ENCODE measurements at regions not wholly inside any gene's neighbourhood (a gene's known extent, or its start where the extent isn't known, plus 50 kb on each side); places are given as distances from the start of the nearest gene placed in this dataset.

DNA sequence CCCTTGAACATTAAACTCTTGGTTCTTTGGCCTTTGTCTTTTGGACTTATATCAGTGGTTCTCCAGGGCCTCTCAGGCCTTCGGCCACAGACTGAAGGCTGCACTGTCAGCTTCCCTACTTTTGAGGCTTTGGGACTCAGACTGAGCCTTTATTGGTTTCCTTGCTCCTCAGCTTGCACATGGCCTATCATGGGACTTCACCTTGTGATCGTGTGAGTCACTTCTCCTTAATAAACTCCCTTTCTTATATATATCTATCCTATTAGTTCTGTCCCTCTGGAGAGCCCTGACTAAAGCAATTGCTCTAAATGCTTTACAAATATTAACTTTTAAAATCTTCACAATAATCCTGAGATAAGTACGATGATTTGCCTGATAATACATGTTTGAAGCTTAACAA lies 353.6 kb upstream of the TRIB2 start:
- H3K4me1 ChIP-seq, result no peaks in the 10 kb centered on the region
- H3K9me3 ChIP-seq (replicated peaks), result peaks cover 14% of the 10 kb centered on the region
- no peak for DNase-seq
- no peak overlapping the region for H3K27ac ChIP-seq (replicated peaks)
- H3K36me3 ChIP-seq, result no peaks in the 10 kb centered on the region
- TF ChIP-seq, protein P1, sequence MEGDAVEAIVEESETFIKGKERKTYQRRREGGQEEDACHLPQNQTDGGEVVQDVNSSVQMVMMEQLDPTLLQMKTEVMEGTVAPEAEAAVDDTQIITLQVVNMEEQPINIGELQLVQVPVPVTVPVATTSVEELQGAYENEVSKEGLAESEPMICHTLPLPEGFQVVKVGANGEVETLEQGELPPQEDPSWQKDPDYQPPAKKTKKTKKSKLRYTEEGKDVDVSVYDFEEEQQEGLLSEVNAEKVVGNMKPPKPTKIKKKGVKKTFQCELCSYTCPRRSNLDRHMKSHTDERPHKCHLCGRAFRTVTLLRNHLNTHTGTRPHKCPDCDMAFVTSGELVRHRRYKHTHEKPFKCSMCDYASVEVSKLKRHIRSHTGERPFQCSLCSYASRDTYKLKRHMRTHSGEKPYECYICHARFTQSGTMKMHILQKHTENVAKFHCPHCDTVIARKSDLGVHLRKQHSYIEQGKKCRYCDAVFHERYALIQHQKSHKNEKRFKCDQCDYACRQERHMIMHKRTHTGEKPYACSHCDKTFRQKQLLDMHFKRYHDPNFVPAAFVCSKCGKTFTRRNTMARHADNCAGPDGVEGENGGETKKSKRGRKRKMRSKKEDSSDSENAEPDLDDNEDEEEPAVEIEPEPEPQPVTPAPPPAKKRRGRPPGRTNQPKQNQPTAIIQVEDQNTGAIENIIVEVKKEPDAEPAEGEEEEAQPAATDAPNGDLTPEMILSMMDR (IDR thresholded peaks at IDR 0.05; ENCODE audit: borderline replicate concordance), result no peak
- intact Hi-C loops (cut with micrococcal nuclease), result no loop called here
- H3K4me3 ChIP-seq, result no peak overlapping the region
- no peaks in the 10 kb centered on the region for H3K27me3 ChIP-seq (ENCODE audit: low read depth)

DNA sequence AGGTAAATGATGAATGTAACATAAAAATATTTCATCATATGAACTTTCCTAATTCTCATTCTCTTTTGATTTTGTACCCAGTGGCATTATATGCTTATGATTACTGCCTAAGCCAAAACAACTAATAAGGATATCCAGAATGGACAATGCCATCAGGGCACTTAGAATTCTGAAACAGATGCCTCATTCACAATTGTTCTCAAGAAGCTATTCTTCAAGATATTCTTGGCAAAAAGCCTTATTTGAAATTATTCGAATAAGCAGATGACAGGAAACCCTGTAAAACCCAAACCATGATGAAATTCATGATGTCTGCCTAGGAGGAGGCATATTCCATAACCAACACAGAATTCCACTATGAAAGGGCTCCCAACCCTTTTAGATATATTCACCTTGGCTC lies 353.2 kb upstream of the TRIB2 start:
- intact Hi-C loops (cut with micrococcal nuclease), result no loop called here
- Histone ChIP-seq H3K27ac (replicated peaks) (no peak overlapping the region), H3K4me3 (no peak overlapping the region), H3K4me1 (no peaks in the 10 kb centered on the region), H3K36me3 (no peaks in the 10 kb centered on the region), H3K9me3 (replicated peaks) (peaks cover 14% of the 10 kb centered on the region), H3K27me3 (ENCODE audit: low read depth) (no peaks in the 10 kb centered on the region)
- TF ChIP-seq, protein P1 (IDR thresholded peaks at IDR 0.05; ENCODE audit: borderline replicate concordance), result no peak
- DNase-seq, result no peak

- Histone ChIP-seq H3K27me3 (ENCODE audit: low read depth) (no peaks in the 10 kb centered on the region), H3K9me3 (replicated peaks) (peaks cover 14% of the 10 kb centered on the region), H3K4me3 (no peak overlapping the region), H3K36me3 (no peaks in the 10 kb centered on the region), H3K4me1 (no peaks in the 10 kb centered on the region), H3K27ac (replicated peaks) (no peak overlapping the region)
- no peak for DNase-seq
- TF ChIP-seq, protein P1 (IDR thresholded peaks at IDR 0.05; ENCODE audit: borderline replicate concordance), result no peak
- intact Hi-C loops (cut with micrococcal nuclease), result no loop called here
Measured at GRCh38 chr2:12369566-12369965, 347.2 kb upstream of the TRIB2 start.

DNA sequence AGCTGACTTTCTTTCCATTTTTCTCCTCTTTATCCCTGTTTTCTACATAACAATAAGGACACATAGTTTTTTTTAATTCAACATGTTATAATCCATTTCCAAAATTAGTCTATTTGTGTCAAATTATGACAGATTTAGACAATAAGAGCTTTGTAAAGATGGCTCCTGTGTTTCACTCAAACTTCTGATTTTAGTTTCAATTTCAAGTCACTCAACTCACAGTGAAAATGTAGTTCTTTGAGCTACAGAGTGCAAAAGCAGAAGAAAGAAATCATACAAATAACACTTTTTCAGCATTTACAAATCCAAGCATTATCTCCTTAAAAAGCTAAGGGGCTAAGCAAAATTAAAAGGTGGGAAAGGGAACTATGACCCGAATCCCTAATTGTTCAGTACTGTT lies 340.7 kb upstream of the TRIB2 start:
- H3K4me1 ChIP-seq, result no peaks in the 10 kb centered on the region
- no peak overlapping the region for H3K27ac ChIP-seq (replicated peaks)
- TF ChIP-seq, protein P1 (IDR thresholded peaks at IDR 0.05; ENCODE audit: borderline replicate concordance), result no peak
- no peak for DNase-seq
- no peaks in the 10 kb centered on the region for H3K36me3 ChIP-seq
- H3K4me3 ChIP-seq, result no peak overlapping the region
- no peaks in the 10 kb centered on the region for H3K27me3 ChIP-seq (ENCODE audit: low read depth)
- no peaks in the 10 kb centered on the region for H3K9me3 ChIP-seq (replicated peaks)
- intact Hi-C loops (cut with micrococcal nuclease), result no loop called here

DNA sequence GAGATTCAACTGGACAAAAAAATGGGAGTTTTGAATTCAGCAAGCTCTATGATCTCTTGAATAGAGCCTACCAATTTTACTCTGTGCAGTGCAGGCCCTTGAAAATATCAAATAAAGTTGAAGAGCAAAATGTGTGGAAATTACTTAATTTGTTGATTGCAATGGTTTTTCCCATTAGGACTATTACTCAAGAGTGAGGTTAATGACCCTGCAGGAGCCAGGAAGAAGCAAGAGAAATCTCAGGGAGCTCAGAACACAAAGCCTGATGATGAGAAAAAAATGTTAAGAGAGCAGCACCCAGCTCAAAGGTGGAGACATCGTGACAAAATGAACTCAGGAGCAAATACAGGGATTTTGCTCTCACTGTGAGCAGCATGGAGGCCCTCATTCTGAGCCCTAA lies 337.6 kb upstream of the TRIB2 start:
- Histone ChIP-seq H3K4me3 (no peak overlapping the region), H3K27ac (replicated peaks) (no peak overlapping the region), H3K27me3 (ENCODE audit: low read depth) (no peaks in the 10 kb centered on the region), H3K9me3 (replicated peaks) (no peaks in the 10 kb centered on the region), H3K4me1 (no peaks in the 10 kb centered on the region), H3K36me3 (no peaks in the 10 kb centered on the region)
- intact Hi-C loops (cut with micrococcal nuclease), result no loop called here
- TF ChIP-seq, protein P1 (IDR thresholded peaks at IDR 0.05; ENCODE audit: borderline replicate concordance), result no peak
- no peak for DNase-seq

All from left ventricle myocardium inferior (tissue), 1 donor.